Gastroesophageal sphincter (tissue), 4 donors: ENCODE measurements at regions not wholly inside any gene's neighbourhood (a gene's known extent, or its start where the extent isn't known, plus 50 kb on each side); places are given as distances from the start of the nearest gene placed in this dataset.

Source experiments
- ATAC-seq: fragments of 150-250 bp; one replicate; pipeline ENCODE4 v1.9.1; 2016; ENCODE audit warnings: mild to moderate bottlenecking, moderate library complexity
- H3K27ac ChIP-seq, 4 donors: fragments of 200-600 bp; sonication (generic) in 3 of 4; 1 replicate in 3 of 4; 2 replicates in 1 of 4; pipeline ENCODE4 v1.5.1; 2016 to 2019
- H3K27me3 ChIP-seq: fragments of 200-600 bp; sonication (generic); one replicate; pipeline ENCODE4 v1.5.1; 2019
- H3K36me3 ChIP-seq, 2 donors: fragments of 200-600 bp; sonication (generic); one replicate each; pipeline ENCODE4 v1.5.1; 2019; ENCODE audit warnings: control low read depth in 1 of 2
- H3K4me1 ChIP-seq, 3 donors: fragments of 200-600 bp; sonication (generic); 1 replicate in 2 of 3; 2 replicates in 1 of 3; pipeline ENCODE4 v1.5.1; 2016 to 2019; ENCODE audit warnings: control low read depth in 2 of 3
- H3K4me3 ChIP-seq, 2 donors: fragments of 200-600 bp; sonication (generic); one replicate each; pipeline ENCODE4 v1.5.1; 2019; ENCODE audit warnings: mild to moderate bottlenecking in 1 of 2, moderate library complexity in 1 of 2
- H3K9me3 ChIP-seq, 3 donors: fragments of 200-600 bp; sonication (generic); one replicate each; pipeline ENCODE4 v1.5.1; 2017 to 2019; ENCODE audit warnings: control low read depth in 2 of 3
- EP300 ChIP-seq: sonication (generic); formaldehyde crosslinking; IDR thresholded peaks from one replicate; pipeline ENCODE4 v1.6.1; 2017; ENCODE audit warnings: antibody characterized with exemption, mild to moderate bottlenecking
- POLR2A ChIP-seq, 2 donors: fragments of 450-650 bp; IDR thresholded peaks; one replicate each; pipeline ENCODE4 v1.6.1; 2017; ENCODE audit warnings: antibody characterized with exemption in 2 of 2, mild to moderate bottlenecking in 2 of 2, moderate library complexity in 1 of 2
- POLR2AphosphoS5 ChIP-seq: sonication (generic); formaldehyde crosslinking; IDR thresholded peaks from one replicate; pipeline ENCODE4 v1.6.1; 2017; ENCODE audit warnings: antibody characterized with exemption
- WGBS, 2 donors: methylation state at CpG; one replicate each; pipeline ENCODE4 v1.1.5; 2018; ENCODE audit warnings: low coverage in 1 of 2; 5-methylcytosine and 5-hydroxymethylcytosine counted together
- TF ChIP-seq, protein P1 (sequence below), 4 experiments: fragments of 200-600 bp in 2 of 4; fragments of 450-650 bp in 2 of 4; sonication (generic) in 1 of 4; IDR thresholded peaks; one replicate each; pipeline ENCODE4 v1.5.1; 2017 to 2019; ENCODE audit warnings: antibody characterized with exemption in 4 of 4, mild to moderate bottlenecking in 2 of 4, moderate library complexity in 2 of 4

DNA sequence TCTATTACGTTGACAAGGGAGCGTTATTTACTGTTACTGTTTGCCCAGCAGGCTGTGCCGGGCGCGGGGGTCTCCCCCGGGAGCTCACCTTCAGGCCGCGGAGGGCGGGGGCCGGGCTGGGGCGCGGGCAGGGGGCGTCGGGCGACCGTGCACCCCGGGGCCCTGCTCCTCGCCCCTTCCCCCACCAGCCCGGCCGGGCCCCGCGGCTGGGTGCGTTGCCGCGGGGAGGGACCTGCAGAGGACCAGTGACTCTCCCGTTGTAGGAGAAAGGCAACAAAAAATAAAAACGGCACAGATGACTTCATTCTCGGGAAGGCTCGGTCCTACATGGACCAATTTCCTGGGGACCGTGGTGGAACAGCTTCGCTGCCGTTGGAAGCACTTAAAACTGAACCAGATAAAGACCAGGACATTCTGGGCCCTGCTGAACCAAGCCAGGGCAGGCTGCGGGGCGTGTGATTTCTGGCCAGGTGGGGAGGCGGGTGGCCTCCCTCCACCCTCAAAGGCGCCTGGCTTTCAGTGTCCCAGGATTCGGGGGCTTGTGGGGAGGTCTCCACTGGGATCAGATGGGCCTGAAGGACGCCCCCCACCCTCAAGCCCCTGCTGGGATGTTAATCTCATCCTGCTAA, 57.4 kb downstream of the IGLL1 start:
- ATAC-seq: no peak
- Histone ChIP-seq H3K4me3 (peak overlapping the region in 1 of 2 donors; percentile 53), H3K4me1 (peaks cover 4 to 62% (median 10%) of the 10 kb centered on the region in 3 donors), H3K27me3 (no peaks in the 10 kb centered on the region), H3K27ac (peak overlapping the region; percentile 95 to 99 (median 96)), H3K36me3 (no peaks in the 10 kb centered on the region), H3K9me3 (no peaks in the 10 kb centered on the region)
- WGBS, 2 donors: 10% methylated on average over 11 of the region's 38 CpGs; no CpG with 5 or more reads in 1 of the 2 donors
- TF ChIP-seq, protein P1, sequence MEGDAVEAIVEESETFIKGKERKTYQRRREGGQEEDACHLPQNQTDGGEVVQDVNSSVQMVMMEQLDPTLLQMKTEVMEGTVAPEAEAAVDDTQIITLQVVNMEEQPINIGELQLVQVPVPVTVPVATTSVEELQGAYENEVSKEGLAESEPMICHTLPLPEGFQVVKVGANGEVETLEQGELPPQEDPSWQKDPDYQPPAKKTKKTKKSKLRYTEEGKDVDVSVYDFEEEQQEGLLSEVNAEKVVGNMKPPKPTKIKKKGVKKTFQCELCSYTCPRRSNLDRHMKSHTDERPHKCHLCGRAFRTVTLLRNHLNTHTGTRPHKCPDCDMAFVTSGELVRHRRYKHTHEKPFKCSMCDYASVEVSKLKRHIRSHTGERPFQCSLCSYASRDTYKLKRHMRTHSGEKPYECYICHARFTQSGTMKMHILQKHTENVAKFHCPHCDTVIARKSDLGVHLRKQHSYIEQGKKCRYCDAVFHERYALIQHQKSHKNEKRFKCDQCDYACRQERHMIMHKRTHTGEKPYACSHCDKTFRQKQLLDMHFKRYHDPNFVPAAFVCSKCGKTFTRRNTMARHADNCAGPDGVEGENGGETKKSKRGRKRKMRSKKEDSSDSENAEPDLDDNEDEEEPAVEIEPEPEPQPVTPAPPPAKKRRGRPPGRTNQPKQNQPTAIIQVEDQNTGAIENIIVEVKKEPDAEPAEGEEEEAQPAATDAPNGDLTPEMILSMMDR (IDR thresholded peaks at IDR 0.05): no peak
- TF ChIP-seq POLR2AphosphoS5: no peak
- no peak for TF ChIP-seq EP300
- no peak for TF ChIP-seq POLR2A (IDR thresholded peaks at IDR 0.05)

DNA sequence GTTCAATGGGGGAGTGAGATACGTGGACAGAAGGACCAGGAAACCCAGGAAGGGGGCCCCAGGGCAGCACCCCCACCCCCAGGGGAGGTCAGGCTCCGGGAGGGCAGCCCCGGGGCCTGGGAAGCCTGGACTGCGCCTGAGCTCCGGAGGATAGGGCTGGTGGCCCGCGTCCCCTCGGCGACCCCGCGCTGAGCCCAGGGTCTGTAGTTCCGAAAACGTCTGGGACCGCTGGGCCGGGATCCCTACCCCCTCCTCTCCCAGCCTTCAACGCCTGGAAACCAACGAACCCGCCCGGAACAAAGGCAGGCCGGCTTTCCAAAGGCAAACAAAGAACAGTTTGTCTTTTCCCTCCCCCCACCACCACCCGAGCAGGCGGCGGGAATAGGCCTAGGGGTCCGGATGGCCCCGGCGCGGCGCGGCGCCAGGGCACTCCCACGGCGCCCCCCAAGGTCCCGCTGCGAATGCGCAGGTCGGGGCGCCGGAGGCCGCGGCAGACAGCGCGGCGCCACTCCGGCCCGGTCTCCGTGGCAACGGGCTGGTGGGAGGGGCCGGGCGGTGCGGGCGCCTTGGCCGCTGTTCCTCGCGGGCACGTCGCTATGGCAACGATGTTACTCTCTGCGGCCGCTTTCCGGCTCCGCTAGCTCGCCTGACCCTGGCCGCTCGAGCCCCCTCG, 58.5 kb downstream of the IGLL1 start:
- no peaks in the 10 kb centered on the region for H3K27me3 ChIP-seq
- peak overlapping the region; percentile 95 to 99 (median 96) for H3K27ac ChIP-seq
- H3K4me1 ChIP-seq: peaks cover 4 to 54% (median 10%) of the 10 kb centered on the region in 3 donors
- peak; percentile 96 for ATAC-seq
- H3K36me3 ChIP-seq: no peaks in the 10 kb centered on the region
- TF ChIP-seq, protein P1 (IDR thresholded peaks at IDR 0.05): peak in 3 of 4 experiments; percentile 25 to 49 (median 33)
- no peak for TF ChIP-seq POLR2AphosphoS5
- peak; percentile 34 to 43 for TF ChIP-seq POLR2A (IDR thresholded peaks at IDR 0.05)
- no peak for TF ChIP-seq EP300
- H3K9me3 ChIP-seq: no peaks in the 10 kb centered on the region
- 0% methylated on average over 1 of the region's 65 CpGs; no CpG with 5 or more reads in 1 of the 2 donors for WGBS, 2 donors
- H3K4me3 ChIP-seq: peak overlapping the region; percentile 26 to 53

DNA sequence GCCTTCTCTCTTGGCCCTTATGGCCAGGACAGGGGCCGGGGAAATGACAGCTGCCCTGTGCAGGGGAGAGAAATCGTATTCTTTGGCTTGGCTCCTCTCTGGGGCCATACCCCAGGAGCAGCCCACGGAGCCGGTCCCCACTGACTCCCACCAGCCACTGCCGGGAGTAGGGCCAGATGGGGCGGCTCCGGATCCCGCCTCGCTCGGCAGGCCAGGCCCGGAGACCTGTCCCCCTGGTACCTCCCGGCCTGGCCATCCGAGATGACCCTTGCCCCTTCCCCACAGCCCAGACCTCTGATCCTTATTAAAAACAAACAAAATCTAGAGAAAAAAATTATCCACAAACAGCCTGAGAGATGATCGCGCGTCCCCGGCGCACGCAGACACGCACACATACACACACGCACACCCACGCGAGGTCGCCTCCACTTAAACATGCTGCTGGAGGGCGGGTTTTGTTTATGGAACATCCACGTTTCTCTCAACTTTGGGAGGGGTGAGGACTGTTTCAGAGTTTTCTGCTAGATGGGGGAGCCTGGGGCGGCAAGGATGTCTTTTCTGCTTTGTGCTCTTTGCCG, 59.1 kb downstream of the IGLL1 start:
- no peaks in the 10 kb centered on the region for H3K27me3 ChIP-seq
- peaks cover 4 to 52% (median 10%) of the 10 kb centered on the region in 3 donors for H3K4me1 ChIP-seq
- no peak for ATAC-seq
- H3K9me3 ChIP-seq: no peaks in the 10 kb centered on the region
- H3K27ac ChIP-seq: peak overlapping the region; percentile 95 to 99 (median 96)
- H3K36me3 ChIP-seq: no peaks in the 10 kb centered on the region
- peak overlapping the region; percentile 26 to 53 for H3K4me3 ChIP-seq
- 3 to 4% methylated on average over 12 to 14 of the region's 28 CpGs for WGBS, 2 donors
- TF ChIP-seq POLR2A (IDR thresholded peaks at IDR 0.05) (no peak), POLR2AphosphoS5 (no peak), EP300 (no peak)
- TF ChIP-seq, protein P1 (IDR thresholded peaks at IDR 0.05): no peak

DNA sequence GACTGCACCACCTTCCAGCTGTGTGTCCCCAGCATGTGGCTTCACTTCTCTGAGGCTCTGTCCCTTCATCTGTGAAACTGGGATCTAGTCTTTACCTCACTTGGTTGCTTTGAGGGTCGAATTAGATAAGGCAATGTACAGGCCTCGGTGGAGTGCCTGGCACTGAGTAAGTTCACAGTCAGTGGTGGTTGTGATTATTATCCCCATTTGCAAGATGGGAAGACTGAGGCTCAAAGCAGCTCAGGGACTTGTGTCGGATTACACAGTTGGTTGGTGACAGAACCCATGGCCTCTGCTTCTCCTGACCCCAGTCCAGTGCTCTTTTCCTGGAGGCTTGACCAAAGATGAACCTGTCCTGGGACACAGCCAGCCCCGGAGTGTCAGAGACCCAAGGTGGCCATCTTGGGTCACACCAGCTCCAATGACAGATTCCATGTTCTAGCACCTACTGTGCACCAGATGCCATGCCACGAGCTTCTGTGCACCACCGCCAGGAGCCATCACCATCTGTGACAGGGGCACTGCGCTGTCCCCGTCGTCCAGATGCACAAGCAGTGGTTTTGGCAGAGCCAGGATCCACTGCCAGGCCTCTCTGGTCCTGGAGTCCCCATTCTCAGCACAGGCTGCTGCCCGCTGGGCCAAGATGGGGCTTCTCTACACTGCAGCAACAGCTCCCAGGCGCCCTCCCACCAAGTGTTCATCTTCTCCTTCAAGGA, 60.5 kb downstream of the IGLL1 start:
- no peak for ATAC-seq
- 92% methylated on average over 3 of the region's 11 CpGs; no CpG with 5 or more reads in 1 of the 2 donors for WGBS, 2 donors
- H3K27ac ChIP-seq: peak overlapping the region in 3 of 4 donors; percentile 96 to 99 (median 96)

More for the DNA sequence above, 60.5 kb downstream of the IGLL1 start:
- Histone ChIP-seq H3K9me3 (no peaks in the 10 kb centered on the region), H3K36me3 (no peaks in the 10 kb centered on the region), H3K4me1 (peaks cover 4 to 62% (median 10%) of the 10 kb centered on the region in 3 donors), H3K27me3 (no peaks in the 10 kb centered on the region), H3K4me3 (no peak overlapping the region)
- TF ChIP-seq EP300 (no peak), POLR2A (IDR thresholded peaks at IDR 0.05) (no peak), POLR2AphosphoS5 (no peak)
- TF ChIP-seq, protein P1 (IDR thresholded peaks at IDR 0.05): no peak
